B cell (primary cell): ENCODE measurements at regions not wholly inside any gene's neighbourhood (a gene's known extent, or its start where the extent isn't known, plus 50 kb on each side); places are given as distances from the start of the nearest gene placed in this dataset.

ENCODE experiments used
- ATAC-seq: fragments of 200-7000 bp; cut with Tn5 transposase; one replicate; pipeline ENCODE4 v1.10.0; 2021; ENCODE audit warnings: low read depth, mild to moderate bottlenecking, moderate number of reproducible peaks, moderate library complexity
- CTCF ChIA-PET: fragments of 350-600 bp; sonication (Branson Sonifier 250); formaldehyde crosslinking; loops from one replicate; lab custom pipeline; 2021; ENCODE audit warnings: antibody characterized with exemption, inconsistent platforms; lab: Charles Lee
- POLR2A ChIA-PET: fragments of 350-600 bp; sonication (Branson Sonifier 250); formaldehyde crosslinking; loops from one replicate; lab custom pipeline; 2021; ENCODE audit warnings: antibody characterized with exemption; lab: Charles Lee
- DNase-seq: peaks from one replicate; pipeline ENCODE4 v3.0.0; 2013
- H2AFZ ChIP-seq: 2 replicates; pipeline ENCODE4 v1.6.1; 2012; ENCODE audit warnings: mild to moderate bottlenecking, low read depth, low read length; ENCODE audit not compliant: insufficient read depth, poor library complexity, severe bottlenecking
- H3K27ac ChIP-seq, 2 donors: 1 replicate in 1 of 2; 2 replicates in 1 of 2; pipeline ENCODE4 v1.5.1; 2012 to 2013; ENCODE audit warnings: low read length in 2 of 2, mild to moderate bottlenecking in 2 of 2, moderate library complexity in 1 of 2
- H3K27me3 ChIP-seq, 4 experiments: fragments of 200-600 bp in 1 of 4; sonication (generic) in 1 of 4; replicated peaks in 1 of 4; 1 replicate in 2 of 4; 2 replicates in 2 of 4; pipeline versions ENCODE4 v1.6.1 to v1.7.0; 2013 to 2016; ENCODE audit warnings: low read length in 3 of 4, mild to moderate bottlenecking in 2 of 4, mixed read lengths in 1 of 4, moderate library complexity in 1 of 4; ENCODE audit not compliant: insufficient read depth in 4 of 4, control insufficient read depth in 3 of 4; ENCODE audit errors: control extremely low read depth in 1 of 4
- H3K36me3 ChIP-seq, 2 experiments: replicated peaks in 1 of 2; 1 replicate in 1 of 2; 2 replicates in 1 of 2; pipeline versions ENCODE4 v1.6.1 to v1.7.1; 2013; ENCODE audit warnings: low read length in 1 of 2; ENCODE audit not compliant: insufficient read depth in 2 of 2, control insufficient read depth in 1 of 2; ENCODE audit errors: control extremely low read depth in 1 of 2, extremely low read depth in 1 of 2
- H3K4me1 ChIP-seq, 2 donors: fragments of 200-600 bp in 1 of 2; sonication (generic) in 1 of 2; 1 replicate in 1 of 2; 2 replicates in 1 of 2; pipeline versions ENCODE4 v1.5.1 to v1.6.1; 2013 to 2017; ENCODE audit warnings: low read length in 2 of 2; ENCODE audit not compliant: control insufficient read depth in 2 of 2, insufficient read depth in 2 of 2
- H3K4me2 ChIP-seq: replicated peaks from 2 replicates; pipeline ENCODE3; 2012; ENCODE audit warnings: mild to moderate bottlenecking, low read depth, low read length; ENCODE audit not compliant: poor library complexity, severe bottlenecking
- H3K4me3 ChIP-seq, 5 experiments: fragments of 200-600 bp in 1 of 5; sonication (generic) in 1 of 5; 1 replicate in 3 of 5; 2 replicates in 2 of 5; pipeline versions ENCODE4 v1.5.1 to v1.7.0; 2011 to 2016; ENCODE audit warnings: low read length in 4 of 5, mild to moderate bottlenecking in 4 of 5, low read depth in 2 of 5, control low read depth in 1 of 5, moderate library complexity in 1 of 5; ENCODE audit not compliant: insufficient read depth in 1 of 5; ENCODE audit errors: control extremely low read depth in 1 of 5, extremely low read depth in 1 of 5
- H3K79me2 ChIP-seq: fragments of 200-600 bp; sonication (generic); one replicate; pipeline ENCODE4 v1.6.0; 2016; ENCODE audit warnings: low read length; ENCODE audit not compliant: control insufficient read depth, insufficient read depth
- H3K9ac ChIP-seq: fragments of 200-600 bp; sonication (generic); 2 replicates; pipeline ENCODE4 v1.6.1; 2017; ENCODE audit warnings: mild to moderate bottlenecking, low read length, moderate library complexity
- H3K9me3 ChIP-seq, 3 donors: one replicate each; pipeline versions ENCODE4 v1.6.1 to v1.7.1; 2013; ENCODE audit warnings: low read length in 2 of 3; ENCODE audit not compliant: control insufficient read depth in 2 of 3, insufficient read depth in 1 of 3; ENCODE audit errors: control extremely low read depth in 1 of 3
- H4K20me1 ChIP-seq: 2 replicates; pipeline ENCODE4 v1.6.0; 2012; ENCODE audit warnings: mild to moderate bottlenecking, low read length; ENCODE audit not compliant: insufficient read depth, control insufficient read depth, poor library complexity, severe bottlenecking
- H3K27ac Mint-ChIP-seq: one replicate; pipeline ENCODE4 v1.8.0; 2021; ENCODE audit warnings: mixed read lengths
- H3K27me3 Mint-ChIP-seq: one replicate; pipeline ENCODE4 v1.8.0; 2021; ENCODE audit warnings: mixed read lengths
- H3K4me1 Mint-ChIP-seq: one replicate; pipeline ENCODE4 v1.8.0; 2021; ENCODE audit warnings: mixed read lengths
- H3K4me3 Mint-ChIP-seq: one replicate; pipeline ENCODE4 v1.8.0; 2021; ENCODE audit warnings: mixed read lengths
- H3K9me3 Mint-ChIP-seq: one replicate; pipeline ENCODE4 v1.8.0; 2022; ENCODE audit warnings: mixed read lengths; ENCODE audit not compliant: insufficient read depth
- EZH2 ChIP-seq: IDR thresholded peaks from 2 replicates; pipeline ENCODE4 v1.6.1; 2012; ENCODE audit warnings: borderline replicate concordance, low read depth, mild to moderate bottlenecking, moderate library complexity, low read length; ENCODE audit not compliant: insufficient read depth, poor library complexity, severe bottlenecking
- WGBS: methylation state at CpG from one replicate; pipeline ENCODE4 v1.1.5; 2013; ENCODE audit warnings: missing lambda C conversion rate; ENCODE audit not compliant: insufficient coverage; 5-methylcytosine and 5-hydroxymethylcytosine counted together
- intact Hi-C: fragments of 100-400 bp; cut with micrococcal nuclease; formaldehyde crosslinking; loops from one replicate; pipeline ENCODE4 v1.10.0; 2022
- TF ChIP-seq, protein P1 (sequence below): fragments of 200-600 bp; IDR thresholded peaks from one replicate; pipeline ENCODE4 v1.8.0; 2022; ENCODE audit warnings: antibody characterized with exemption, mild to moderate bottlenecking

- DNase-seq, result no peak
- Histone ChIP-seq H3K9me3 (peaks cover 0 to 7% (median 0%) of the 10 kb centered on the region in 3 donors), H3K4me2 (no peak overlapping the region), H3K27me3 (no peaks in the 10 kb centered on the region), H3K4me1 (no peaks in the 10 kb centered on the region), H3K27ac (no peak overlapping the region), H4K20me1 (no peaks in the 10 kb centered on the region), H3K36me3 (no peaks in the 10 kb centered on the region), H3K4me3 (no peak overlapping the region), H2AFZ (no peak overlapping the region), H3K79me2 (no peaks in the 10 kb centered on the region), H3K9ac (no peak overlapping the region)
- H3K27me3 Mint-ChIP-seq, result no peaks in the 10 kb centered on the region
- CTCF ChIA-PET, result no interaction called here
- no peaks in the 10 kb centered on the region for H3K9me3 Mint-ChIP-seq
- POLR2A ChIA-PET, result no interaction called here
- H3K4me3 Mint-ChIP-seq, result no peak overlapping the region
- H3K27ac Mint-ChIP-seq, result no peak overlapping the region
- no peaks in the 10 kb centered on the region for H3K4me1 Mint-ChIP-seq
- intact Hi-C loops, result no loop called here
- TF ChIP-seq, protein P1, sequence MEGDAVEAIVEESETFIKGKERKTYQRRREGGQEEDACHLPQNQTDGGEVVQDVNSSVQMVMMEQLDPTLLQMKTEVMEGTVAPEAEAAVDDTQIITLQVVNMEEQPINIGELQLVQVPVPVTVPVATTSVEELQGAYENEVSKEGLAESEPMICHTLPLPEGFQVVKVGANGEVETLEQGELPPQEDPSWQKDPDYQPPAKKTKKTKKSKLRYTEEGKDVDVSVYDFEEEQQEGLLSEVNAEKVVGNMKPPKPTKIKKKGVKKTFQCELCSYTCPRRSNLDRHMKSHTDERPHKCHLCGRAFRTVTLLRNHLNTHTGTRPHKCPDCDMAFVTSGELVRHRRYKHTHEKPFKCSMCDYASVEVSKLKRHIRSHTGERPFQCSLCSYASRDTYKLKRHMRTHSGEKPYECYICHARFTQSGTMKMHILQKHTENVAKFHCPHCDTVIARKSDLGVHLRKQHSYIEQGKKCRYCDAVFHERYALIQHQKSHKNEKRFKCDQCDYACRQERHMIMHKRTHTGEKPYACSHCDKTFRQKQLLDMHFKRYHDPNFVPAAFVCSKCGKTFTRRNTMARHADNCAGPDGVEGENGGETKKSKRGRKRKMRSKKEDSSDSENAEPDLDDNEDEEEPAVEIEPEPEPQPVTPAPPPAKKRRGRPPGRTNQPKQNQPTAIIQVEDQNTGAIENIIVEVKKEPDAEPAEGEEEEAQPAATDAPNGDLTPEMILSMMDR, result no peak
- TF ChIP-seq EZH2, result no peak
- no CpG with 5 or more reads among the region's 1 CpG for WGBS
- no peak for ATAC-seq
Measured at GRCh38 chr13:61916483-61916882, 500.8 kb upstream of the PCDH20 start.

GRCh38 chr13:61913183-61913582, 497.5 kb upstream of the PCDH20 start:
- Histone ChIP-seq H3K36me3 (no peaks in the 10 kb centered on the region), H3K9me3 (no peaks in the 10 kb centered on the region), H3K79me2 (no peaks in the 10 kb centered on the region), H2AFZ (no peak overlapping the region), H3K4me1 (no peaks in the 10 kb centered on the region), H3K27ac (no peak overlapping the region), H4K20me1 (no peaks in the 10 kb centered on the region), H3K27me3 (no peaks in the 10 kb centered on the region), H3K4me3 (no peak overlapping the region), H3K9ac (no peak overlapping the region), H3K4me2 (no peak overlapping the region)
- ChIA-PET POLR2A (no interaction called here), CTCF (no interaction called here)
- TF ChIP-seq, protein P1, result no peak
- TF ChIP-seq EZH2, result no peak
- no CpG with 5 or more reads among the region's 1 CpG for WGBS
- Mint-ChIP-seq H3K9me3 (no peaks in the 10 kb centered on the region), H3K27ac (no peak overlapping the region), H3K27me3 (no peaks in the 10 kb centered on the region), H3K4me3 (no peak overlapping the region), H3K4me1 (no peaks in the 10 kb centered on the region)
- no peak for ATAC-seq
- DNase-seq, result no peak
- intact Hi-C loops, result no loop called here
